Ishikawa (cell line): ENCODE measurements at regions not wholly inside any gene's neighbourhood (a gene's known extent, or its start where the extent isn't known, plus 50 kb on each side); places are given as distances from the start of the nearest gene placed in this dataset.

ENCODE experiments used
- CEBPB ChIP-seq: IDR thresholded peaks from 2 replicates; pipeline ENCODE4 v1.6.1; 2012
- CREB1 ChIP-seq: IDR thresholded peaks from 2 replicates; pipeline ENCODE4 v1.6.1; 2012; ENCODE audit warnings: low read depth
- EGR1 ChIP-seq: IDR thresholded peaks from 2 replicates; pipeline ENCODE4 v1.6.1; 2012
- EP300 ChIP-seq: IDR thresholded peaks from 2 replicates; pipeline ENCODE4 v1.6.1; 2012; ENCODE audit warnings: borderline replicate concordance
- FOXM1 ChIP-seq: IDR thresholded peaks from 2 replicates; pipeline ENCODE4 v1.6.1; 2012; ENCODE audit warnings: low read depth, borderline replicate concordance
- NFIC ChIP-seq: IDR thresholded peaks from 2 replicates; pipeline ENCODE4 v1.6.1; 2012
- RAD21 ChIP-seq: IDR thresholded peaks from 2 replicates; pipeline ENCODE4 v1.6.1; 2012; ENCODE audit warnings: low read depth
- TAF1 ChIP-seq: IDR thresholded peaks from 2 replicates; pipeline ENCODE4 v1.6.1; 2012; ENCODE audit warnings: low read depth, mild to moderate bottlenecking
- TCF12 ChIP-seq: IDR thresholded peaks from 2 replicates; pipeline ENCODE4 v1.6.1; 2012; ENCODE audit warnings: low read depth
- TEAD4 ChIP-seq: IDR thresholded peaks from 2 replicates; pipeline ENCODE4 v1.6.1; 2012
- YY1 ChIP-seq: IDR thresholded peaks from 2 replicates; pipeline ENCODE4 v1.6.1; 2012; ENCODE audit warnings: low read depth
- ZBTB7A ChIP-seq: IDR thresholded peaks from 2 replicates; pipeline ENCODE4 v1.6.1; 2012; ENCODE audit warnings: low read depth
- TF ChIP-seq, protein P1 (sequence below): IDR thresholded peaks from 2 replicates; pipeline ENCODE4 v1.6.1; 2012
- TF ChIP-seq, protein P2 (sequence below): IDR thresholded peaks from 2 replicates; pipeline ENCODE4 v1.6.1; 2012
- TF ChIP-seq, protein P3 (sequence below): IDR thresholded peaks from 2 replicates; pipeline ENCODE4 v1.6.1; 2012; ENCODE audit warnings: low read depth, mild to moderate bottlenecking

DNA sequence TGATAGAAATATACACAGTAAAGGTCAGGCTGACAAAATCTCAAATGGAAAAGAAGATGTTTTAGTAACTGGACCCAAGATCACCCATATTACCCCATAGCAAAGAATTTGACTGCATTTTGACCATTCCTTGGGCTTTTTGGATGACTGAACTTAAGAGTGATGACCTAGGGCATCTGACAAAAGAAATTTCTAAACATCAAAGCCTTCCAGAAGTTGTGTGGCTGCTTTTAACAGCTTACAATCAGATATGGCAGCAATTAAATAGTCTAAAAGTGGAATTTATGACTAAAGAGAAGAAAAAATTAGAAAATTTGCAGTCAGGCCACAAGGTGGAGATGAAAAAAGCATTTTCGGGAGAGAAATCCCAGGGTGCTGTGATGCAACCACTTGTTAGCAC is 563.0 kb downstream of the RERGL start:
- TF ChIP-seq TAF1 = no peak
- TF ChIP-seq EP300 = no peak
- TF ChIP-seq, protein P1, sequence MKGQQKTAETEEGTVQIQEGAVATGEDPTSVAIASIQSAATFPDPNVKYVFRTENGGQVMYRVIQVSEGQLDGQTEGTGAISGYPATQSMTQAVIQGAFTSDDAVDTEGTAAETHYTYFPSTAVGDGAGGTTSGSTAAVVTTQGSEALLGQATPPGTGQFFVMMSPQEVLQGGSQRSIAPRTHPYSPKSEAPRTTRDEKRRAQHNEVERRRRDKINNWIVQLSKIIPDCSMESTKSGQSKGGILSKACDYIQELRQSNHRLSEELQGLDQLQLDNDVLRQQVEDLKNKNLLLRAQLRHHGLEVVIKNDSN = no peak
- no peak for TF ChIP-seq EGR1

DNA sequence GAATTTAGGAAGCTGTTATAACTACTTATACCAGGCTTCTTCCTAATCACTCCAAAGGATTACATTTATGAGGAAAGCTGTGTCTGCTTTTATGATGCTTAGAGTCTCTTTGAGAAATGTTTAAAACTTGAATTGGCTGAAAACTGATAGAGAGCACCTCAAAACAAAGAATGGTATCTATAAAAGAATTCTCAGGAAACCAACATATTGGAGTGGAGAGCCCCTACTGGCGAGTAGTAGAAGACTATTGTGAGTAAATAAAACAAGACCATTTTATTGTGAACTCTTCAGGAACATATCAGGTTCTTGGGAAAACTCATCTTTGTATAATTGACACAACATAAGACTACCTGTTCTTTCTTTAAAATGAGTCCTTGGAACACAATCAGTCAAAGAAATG is 578.6 kb downstream of the RERGL start:
- TF ChIP-seq ZBTB7A (no peak), RAD21 (peak; percentile 37)

DNA sequence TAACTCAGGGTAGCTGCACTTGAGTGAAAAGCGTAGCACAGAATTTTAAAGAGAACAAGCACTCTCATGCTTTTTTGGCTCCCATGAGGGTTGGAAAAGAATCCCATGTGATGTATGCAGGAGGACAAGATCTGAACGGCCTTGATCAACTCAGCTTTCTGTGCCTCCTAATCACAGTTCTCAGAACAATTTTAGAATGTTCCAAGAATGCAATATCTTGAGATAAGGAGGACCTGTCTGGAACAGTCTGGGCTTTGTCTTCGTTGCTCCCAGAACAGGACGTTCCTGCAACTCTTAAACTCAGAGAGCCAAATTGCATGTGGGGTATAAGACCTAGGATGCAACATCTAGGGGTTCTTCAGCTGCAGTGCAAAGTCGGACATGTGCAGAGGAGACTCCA is 582.7 kb downstream of the RERGL start:
- TF ChIP-seq CEBPB (no peak), TAF1 (no peak), NFIC (no peak), CREB1 (no peak), YY1 (no peak), EGR1 (no peak)
- TF ChIP-seq, protein P2, sequence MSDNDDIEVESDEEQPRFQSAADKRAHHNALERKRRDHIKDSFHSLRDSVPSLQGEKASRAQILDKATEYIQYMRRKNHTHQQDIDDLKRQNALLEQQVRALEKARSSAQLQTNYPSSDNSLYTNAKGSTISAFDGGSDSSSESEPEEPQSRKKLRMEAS = no peak

DNA sequence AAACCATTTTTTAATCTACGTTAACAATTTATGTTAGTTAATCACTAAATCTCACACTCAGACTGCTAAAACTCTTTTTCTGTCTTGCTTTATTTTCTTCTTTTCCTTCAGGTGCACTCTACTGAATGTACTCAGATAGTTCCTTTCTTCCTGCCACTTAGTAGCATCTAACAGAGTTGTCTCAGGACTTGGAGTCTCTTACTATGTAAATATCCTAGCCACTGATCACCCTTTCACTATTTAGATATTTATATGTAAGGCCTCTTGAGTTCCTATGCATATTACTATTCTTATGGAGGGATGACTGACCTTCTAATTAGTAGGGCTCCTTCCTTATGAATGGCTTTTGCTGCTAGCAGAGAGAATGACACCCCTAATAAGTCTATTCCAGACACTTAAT is 586.3 kb downstream of the RERGL start:
- TF ChIP-seq NFIC (no peak), FOXM1 (no peak), ZBTB7A (no peak), YY1 (no peak), TCF12 (no peak)
- TF ChIP-seq, protein P1 = no peak

DNA sequence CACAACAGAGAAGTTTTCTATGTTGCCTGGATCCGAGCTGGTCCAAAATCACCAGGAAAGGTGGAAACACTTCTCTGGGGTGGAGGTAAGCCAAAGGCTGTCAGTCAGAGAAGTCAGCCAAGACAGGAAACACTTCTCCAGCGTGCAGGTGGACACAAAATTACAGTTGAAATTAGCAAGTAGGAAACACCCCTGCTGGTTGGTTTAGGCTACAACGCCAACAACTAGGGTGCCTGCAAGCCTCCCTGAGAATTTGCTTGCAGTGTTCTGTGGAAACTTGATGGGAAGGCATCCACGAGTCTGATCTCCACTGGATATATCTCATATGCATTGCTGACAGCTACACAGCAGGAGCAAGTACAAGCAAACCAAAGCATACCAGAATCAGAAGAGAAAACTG is 600.5 kb downstream of the RERGL start:
- no peak for TF ChIP-seq FOXM1
- TF ChIP-seq EP300 = no peak
- no peak for TF ChIP-seq ZBTB7A
- TF ChIP-seq, protein P3, sequence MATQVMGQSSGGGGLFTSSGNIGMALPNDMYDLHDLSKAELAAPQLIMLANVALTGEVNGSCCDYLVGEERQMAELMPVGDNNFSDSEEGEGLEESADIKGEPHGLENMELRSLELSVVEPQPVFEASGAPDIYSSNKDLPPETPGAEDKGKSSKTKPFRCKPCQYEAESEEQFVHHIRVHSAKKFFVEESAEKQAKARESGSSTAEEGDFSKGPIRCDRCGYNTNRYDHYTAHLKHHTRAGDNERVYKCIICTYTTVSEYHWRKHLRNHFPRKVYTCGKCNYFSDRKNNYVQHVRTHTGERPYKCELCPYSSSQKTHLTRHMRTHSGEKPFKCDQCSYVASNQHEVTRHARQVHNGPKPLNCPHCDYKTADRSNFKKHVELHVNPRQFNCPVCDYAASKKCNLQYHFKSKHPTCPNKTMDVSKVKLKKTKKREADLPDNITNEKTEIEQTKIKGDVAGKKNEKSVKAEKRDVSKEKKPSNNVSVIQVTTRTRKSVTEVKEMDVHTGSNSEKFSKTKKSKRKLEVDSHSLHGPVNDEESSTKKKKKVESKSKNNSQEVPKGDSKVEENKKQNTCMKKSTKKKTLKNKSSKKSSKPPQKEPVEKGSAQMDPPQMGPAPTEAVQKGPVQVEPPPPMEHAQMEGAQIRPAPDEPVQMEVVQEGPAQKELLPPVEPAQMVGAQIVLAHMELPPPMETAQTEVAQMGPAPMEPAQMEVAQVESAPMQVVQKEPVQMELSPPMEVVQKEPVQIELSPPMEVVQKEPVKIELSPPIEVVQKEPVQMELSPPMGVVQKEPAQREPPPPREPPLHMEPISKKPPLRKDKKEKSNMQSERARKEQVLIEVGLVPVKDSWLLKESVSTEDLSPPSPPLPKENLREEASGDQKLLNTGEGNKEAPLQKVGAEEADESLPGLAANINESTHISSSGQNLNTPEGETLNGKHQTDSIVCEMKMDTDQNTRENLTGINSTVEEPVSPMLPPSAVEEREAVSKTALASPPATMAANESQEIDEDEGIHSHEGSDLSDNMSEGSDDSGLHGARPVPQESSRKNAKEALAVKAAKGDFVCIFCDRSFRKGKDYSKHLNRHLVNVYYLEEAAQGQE = no peak
- no peak for TF ChIP-seq CREB1
- no peak for TF ChIP-seq TEAD4
- no peak for TF ChIP-seq TAF1
- TF ChIP-seq, protein P1 = no peak
- TF ChIP-seq, protein P2 = no peak
- TF ChIP-seq EGR1 = no peak
- TF ChIP-seq TCF12 = no peak
- TF ChIP-seq CEBPB = no peak
- TF ChIP-seq NFIC = no peak
- no peak for TF ChIP-seq RAD21

DNA sequence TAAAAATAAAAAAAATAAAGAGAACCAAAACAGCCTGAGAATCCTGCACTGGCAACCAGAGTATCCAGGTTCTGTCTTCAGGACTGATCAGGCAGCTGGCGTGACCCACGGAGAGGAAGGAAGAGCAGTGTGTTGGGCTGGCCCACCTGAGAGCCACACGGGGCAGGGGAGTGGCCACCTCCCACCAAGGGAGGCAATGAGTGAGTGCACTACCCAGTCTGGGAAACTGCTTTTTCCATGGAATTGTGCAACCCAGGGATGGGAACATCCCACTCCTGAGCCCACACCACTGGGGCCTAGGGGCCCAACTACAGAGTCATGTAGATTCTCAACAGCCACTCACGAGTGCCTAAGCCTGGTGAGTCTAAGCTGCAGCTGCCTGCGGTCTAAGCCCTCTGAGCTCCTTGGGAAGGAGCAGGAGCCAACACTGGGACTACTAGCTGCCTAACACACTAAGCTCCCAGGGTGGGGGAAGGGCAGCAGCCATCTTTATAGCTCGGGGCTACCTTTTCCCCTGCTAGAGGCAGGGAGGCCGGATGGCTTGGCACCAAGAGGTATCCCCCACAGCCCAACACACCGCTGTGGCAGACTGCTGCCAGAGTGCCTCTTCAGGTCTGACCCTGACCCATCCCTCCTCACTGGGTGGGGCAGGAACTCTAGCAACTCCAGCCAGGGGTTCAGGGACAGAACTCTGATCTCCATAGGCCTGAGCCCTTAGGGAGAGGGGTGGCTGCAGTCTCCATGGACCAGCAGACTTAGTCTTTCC is 610.9 kb downstream of the RERGL start:
- no peak for TF ChIP-seq YY1

DNA sequence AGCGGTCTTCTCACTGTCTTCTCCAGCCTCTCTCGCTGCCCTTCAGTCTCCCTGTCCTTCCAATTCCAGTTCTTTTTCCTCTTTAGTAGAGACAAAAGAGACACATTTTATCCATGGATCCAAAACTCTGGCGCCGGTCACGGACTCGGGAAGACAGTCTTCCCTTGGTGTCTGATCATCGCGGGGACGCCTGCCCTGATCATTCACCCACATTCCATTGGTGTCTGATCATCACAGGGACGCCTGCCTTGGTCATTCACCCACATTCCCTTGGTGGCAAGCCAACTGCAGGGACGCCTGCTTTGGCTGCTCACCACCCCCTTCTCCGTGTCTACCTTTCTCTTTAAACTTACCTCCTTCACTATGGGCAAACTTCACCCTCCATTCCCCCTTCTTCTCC is 619.5 kb downstream of the RERGL start:
- TF ChIP-seq YY1 (no peak), CREB1 (no peak), ZBTB7A (no peak), TAF1 (no peak), FOXM1 (no peak), TCF12 (no peak), EP300 (no peak), CEBPB (no peak), NFIC (no peak), RAD21 (no peak), TEAD4 (no peak), EGR1 (no peak)
- TF ChIP-seq, protein P2 = no peak
- TF ChIP-seq, protein P1 = no peak
- TF ChIP-seq, protein P3 = no peak
